Mesodermal cell (in vitro differentiated cells): ENCODE measurements at regions not wholly inside any gene's neighbourhood (a gene's known extent, or its start where the extent isn't known, plus 50 kb on each side); places are given as distances from the start of the nearest gene placed in this dataset.

Experiments
- H3K27ac ChIP-seq: 2 replicates; pipeline ENCODE4 v1.7.0; 2013; ENCODE audit warnings: mild to moderate bottlenecking, low read depth, low read length, moderate library complexity; ENCODE audit not compliant: severe bottlenecking
- H3K36me3 ChIP-seq: 2 replicates; pipeline ENCODE4 v1.7.1; 2013; ENCODE audit warnings: mild to moderate bottlenecking, low read length, moderate library complexity; ENCODE audit not compliant: control insufficient read depth, insufficient read depth
- H3K4me1 ChIP-seq: one replicate; pipeline ENCODE4 v1.7.1; 2013; ENCODE audit warnings: mild to moderate bottlenecking, low read length; ENCODE audit not compliant: insufficient read depth, control insufficient read depth, poor library complexity, severe bottlenecking
- H3K4me3 ChIP-seq: 2 replicates; pipeline ENCODE4 v1.7.0; 2013; ENCODE audit warnings: low read length, control low read depth, mild to moderate bottlenecking; ENCODE audit not compliant: insufficient read depth, poor library complexity, severe bottlenecking; ENCODE audit errors: extremely low read depth
- H3K9me3 ChIP-seq: 2 replicates; pipeline ENCODE4 v1.7.1; 2013; ENCODE audit warnings: mild to moderate bottlenecking, low read length, moderate library complexity; ENCODE audit not compliant: control insufficient read depth
- WGBS, 2 experiments: methylation state at CpG; one replicate each; pipeline ENCODE4 v1.1.5; 2013; ENCODE audit warnings: missing lambda C conversion rate in 2 of 2; ENCODE audit not compliant: insufficient coverage in 2 of 2; 5-methylcytosine and 5-hydroxymethylcytosine counted together

GRCh38 chr12:91825999-91826398, 319.6 kb downstream of the BTG1 start:
- WGBS, 2 experiments = 87 to 95% methylated on average over 3 of the region's 3 CpGs
- no peaks in the 10 kb centered on the region for H3K9me3 ChIP-seq
- no peaks in the 10 kb centered on the region for H3K36me3 ChIP-seq
- no peaks in the 10 kb centered on the region for H3K4me1 ChIP-seq
- no peak overlapping the region for H3K4me3 ChIP-seq
- no peak overlapping the region for H3K27ac ChIP-seq

- Histone ChIP-seq H3K4me1 (no peaks in the 10 kb centered on the region), H3K36me3 (no peaks in the 10 kb centered on the region), H3K27ac (no peak overlapping the region), H3K4me3 (no peak overlapping the region), H3K9me3 (no peaks in the 10 kb centered on the region)
These were observed 320.7 kb downstream of the BTG1 start for GRCh38 chr12:91824991-91825390.

- Histone ChIP-seq H3K9me3 (no peaks in the 10 kb centered on the region), H3K4me1 (no peaks in the 10 kb centered on the region), H3K27ac (no peak overlapping the region), H3K36me3 (no peaks in the 10 kb centered on the region), H3K4me3 (no peak overlapping the region)
These were observed 326.6 kb downstream of the BTG1 start for GRCh38 chr12:91819132-91819447.

- Histone ChIP-seq H3K4me3 (no peak overlapping the region), H3K27ac (no peak overlapping the region), H3K4me1 (no peaks in the 10 kb centered on the region), H3K9me3 (no peaks in the 10 kb centered on the region), H3K36me3 (no peaks in the 10 kb centered on the region)
- 86 to 100% methylated on average over 1 to 2 of the region's 2 CpGs for WGBS, 2 experiments
These were observed 327.2 kb downstream of the BTG1 start for GRCh38 chr12:91818227-91819131.

GRCh38 chr12:91817517-91817916, 328.1 kb downstream of the BTG1 start:
- H3K4me3 ChIP-seq = no peak overlapping the region
- 75 to 100% methylated on average over 1 to 2 of the region's 2 CpGs for WGBS, 2 experiments
- no peaks in the 10 kb centered on the region for H3K4me1 ChIP-seq

GRCh38 chr12:91813701-91814100, 331.9 kb downstream of the BTG1 start:
- H3K9me3 ChIP-seq = no peaks in the 10 kb centered on the region
- WGBS, 2 experiments = no CpG with 5 or more reads among the region's 3 CpGs

More at GRCh38 chr12:91817517-91817916, 328.1 kb downstream of the BTG1 start:
- Histone ChIP-seq H3K36me3 (no peaks in the 10 kb centered on the region), H3K27ac (no peak overlapping the region), H3K9me3 (no peaks in the 10 kb centered on the region)

GRCh38 chr12:91811481-91812287, 334.0 kb downstream of the BTG1 start:
- WGBS, 2 experiments = 25 to 40% methylated on average over 2 to 3 of the region's 5 CpGs
- H3K4me1 ChIP-seq = no peaks in the 10 kb centered on the region
- no peaks in the 10 kb centered on the region for H3K36me3 ChIP-seq
- no peak overlapping the region for H3K4me3 ChIP-seq
- H3K27ac ChIP-seq = no peak overlapping the region
- H3K9me3 ChIP-seq = no peaks in the 10 kb centered on the region

More at GRCh38 chr12:91813701-91814100, 331.9 kb downstream of the BTG1 start:
- H3K36me3 ChIP-seq = no peaks in the 10 kb centered on the region
- no peak overlapping the region for H3K4me3 ChIP-seq
- H3K27ac ChIP-seq = no peak overlapping the region
- H3K4me1 ChIP-seq = no peaks in the 10 kb centered on the region

GRCh38 chr12:91810531-91811451, 334.9 kb downstream of the BTG1 start:
- no peak overlapping the region for H3K27ac ChIP-seq
- no peaks in the 10 kb centered on the region for H3K9me3 ChIP-seq
- 75% methylated on average over 1 of the region's 3 CpGs for WGBS, 2 experiments
- H3K4me3 ChIP-seq = no peak overlapping the region
- no peaks in the 10 kb centered on the region for H3K4me1 ChIP-seq
- H3K36me3 ChIP-seq = no peaks in the 10 kb centered on the region

- H3K27ac ChIP-seq = no peak overlapping the region
- WGBS, 2 experiments = no CpG with 5 or more reads among the region's 1 CpG
- H3K36me3 ChIP-seq = no peaks in the 10 kb centered on the region
- H3K4me3 ChIP-seq = no peak overlapping the region
- H3K4me1 ChIP-seq = no peaks in the 10 kb centered on the region
- H3K9me3 ChIP-seq = no peaks in the 10 kb centered on the region
These were observed 335.6 kb downstream of the BTG1 start for GRCh38 chr12:91810077-91810476.

GRCh38 chr12:91805031-91805430, 340.6 kb downstream of the BTG1 start:
- H3K27ac ChIP-seq = no peak overlapping the region
- H3K4me1 ChIP-seq = no peaks in the 10 kb centered on the region
- no peaks in the 10 kb centered on the region for H3K36me3 ChIP-seq
- H3K9me3 ChIP-seq = no peaks in the 10 kb centered on the region
- 95 to 100% methylated on average over 2 to 3 of the region's 5 CpGs for WGBS, 2 experiments
- H3K4me3 ChIP-seq = no peak overlapping the region
